AG10803 (cell line): ENCODE measurements at regions not wholly inside any gene's neighbourhood (a gene's known extent, or its start where the extent isn't known, plus 50 kb on each side); places are given as distances from the start of the nearest gene placed in this dataset.
"Not testable (repeated sequence)": the region's sequence is repeated elsewhere in the genome, so short reads cannot be mapped to it uniquely, and the experiment has no call there.

Experiments
- DNase-seq: peaks from one replicate; pipeline ENCODE4 v3.0.0; 2010; ENCODE audit warnings: low read depth
- H3K4me3 ChIP-seq: 2 replicates; pipeline ENCODE4 v1.5.1; 2011; ENCODE audit warnings: mild to moderate bottlenecking, low read length, control low read depth
- TF ChIP-seq, protein P1 (sequence below): conservative IDR thresholded peaks from 2 replicates; pipeline ENCODE4 v1.5.1; 2011; ENCODE audit warnings: mild to moderate bottlenecking, low read length, control low read depth, inconsistent platforms

DNA sequence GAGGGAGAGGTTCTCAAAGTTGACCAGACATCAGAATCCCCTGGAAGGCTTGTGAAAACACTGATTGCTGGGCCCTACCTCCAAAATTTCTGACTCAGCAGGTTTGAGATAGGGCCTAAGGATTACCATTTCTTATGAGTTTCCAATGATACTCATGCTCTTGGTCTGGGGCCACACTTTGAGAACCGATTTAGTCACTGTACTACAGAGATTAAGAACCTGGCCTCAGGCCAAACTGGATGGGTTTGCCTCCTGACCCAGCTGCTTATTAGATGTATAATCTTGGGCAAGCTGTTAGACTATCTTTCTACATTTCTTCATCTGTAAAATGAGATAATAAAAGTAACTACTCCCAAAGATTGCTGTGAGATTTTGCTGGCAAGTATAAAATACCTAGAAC is 77.1 kb upstream of the SCIN start:
- no peak overlapping the region for H3K4me3 ChIP-seq
- TF ChIP-seq, protein P1, sequence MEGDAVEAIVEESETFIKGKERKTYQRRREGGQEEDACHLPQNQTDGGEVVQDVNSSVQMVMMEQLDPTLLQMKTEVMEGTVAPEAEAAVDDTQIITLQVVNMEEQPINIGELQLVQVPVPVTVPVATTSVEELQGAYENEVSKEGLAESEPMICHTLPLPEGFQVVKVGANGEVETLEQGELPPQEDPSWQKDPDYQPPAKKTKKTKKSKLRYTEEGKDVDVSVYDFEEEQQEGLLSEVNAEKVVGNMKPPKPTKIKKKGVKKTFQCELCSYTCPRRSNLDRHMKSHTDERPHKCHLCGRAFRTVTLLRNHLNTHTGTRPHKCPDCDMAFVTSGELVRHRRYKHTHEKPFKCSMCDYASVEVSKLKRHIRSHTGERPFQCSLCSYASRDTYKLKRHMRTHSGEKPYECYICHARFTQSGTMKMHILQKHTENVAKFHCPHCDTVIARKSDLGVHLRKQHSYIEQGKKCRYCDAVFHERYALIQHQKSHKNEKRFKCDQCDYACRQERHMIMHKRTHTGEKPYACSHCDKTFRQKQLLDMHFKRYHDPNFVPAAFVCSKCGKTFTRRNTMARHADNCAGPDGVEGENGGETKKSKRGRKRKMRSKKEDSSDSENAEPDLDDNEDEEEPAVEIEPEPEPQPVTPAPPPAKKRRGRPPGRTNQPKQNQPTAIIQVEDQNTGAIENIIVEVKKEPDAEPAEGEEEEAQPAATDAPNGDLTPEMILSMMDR, result no peak
- DNase-seq, result no peak

DNA sequence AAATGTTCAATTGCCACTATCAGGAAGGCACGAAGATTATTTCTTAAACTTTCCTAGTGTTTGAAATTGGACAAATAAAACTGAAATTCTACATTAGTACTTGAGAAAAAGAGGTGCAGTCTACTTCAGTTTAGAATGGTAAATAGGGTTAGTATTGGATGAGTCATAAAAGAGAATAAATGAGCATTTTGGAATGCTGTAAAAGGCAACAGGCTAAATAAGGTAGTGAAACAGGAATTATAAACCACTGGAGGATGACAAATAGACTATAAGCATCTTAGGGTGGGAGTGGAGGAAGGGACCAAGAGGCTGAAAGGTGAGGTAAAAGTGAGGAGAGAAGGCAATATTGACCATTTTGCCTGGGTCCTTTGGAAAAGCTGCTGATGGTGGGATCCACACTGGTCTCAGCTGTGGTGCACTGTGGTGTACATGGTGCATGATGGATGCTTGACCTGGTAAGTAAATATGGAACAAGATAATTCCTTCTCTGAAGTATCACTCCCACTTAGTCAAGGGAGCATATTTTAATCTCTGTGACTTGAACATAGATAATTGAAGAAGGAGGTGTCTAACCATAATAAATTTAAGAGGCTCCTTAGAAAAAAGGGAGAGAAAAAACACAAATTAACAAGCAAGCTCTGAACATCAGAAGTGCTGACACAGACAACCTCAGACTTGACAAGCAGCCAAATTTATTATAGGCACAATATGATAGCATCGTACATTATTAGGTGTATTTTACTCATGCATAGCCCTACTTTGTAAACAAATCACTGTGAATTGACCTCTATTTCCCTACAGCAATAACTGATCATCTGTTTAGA is 76.4 kb upstream of the SCIN start:
- TF ChIP-seq, protein P1, result no peak
- no peak for DNase-seq
- H3K4me3 ChIP-seq, result no peak overlapping the region

DNA sequence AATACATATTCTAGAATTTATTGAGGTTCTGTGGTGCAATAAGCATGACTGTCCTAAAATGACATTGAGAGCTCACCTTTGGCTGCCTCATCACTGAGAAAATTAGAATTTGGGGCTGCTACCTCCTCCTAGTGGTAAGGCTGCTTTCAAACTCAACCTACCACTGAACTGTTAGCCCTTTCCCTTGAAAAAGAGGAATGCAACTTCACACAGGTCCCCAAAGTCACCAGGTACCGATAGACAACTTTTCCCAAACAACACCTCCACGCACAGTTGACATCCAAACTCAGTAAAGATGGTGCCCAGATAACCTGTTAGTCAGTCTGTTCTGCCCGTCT is 75.9 kb upstream of the SCIN start:
- TF ChIP-seq, protein P1, result no peak
- no peak for DNase-seq
- no peak overlapping the region for H3K4me3 ChIP-seq

DNA sequence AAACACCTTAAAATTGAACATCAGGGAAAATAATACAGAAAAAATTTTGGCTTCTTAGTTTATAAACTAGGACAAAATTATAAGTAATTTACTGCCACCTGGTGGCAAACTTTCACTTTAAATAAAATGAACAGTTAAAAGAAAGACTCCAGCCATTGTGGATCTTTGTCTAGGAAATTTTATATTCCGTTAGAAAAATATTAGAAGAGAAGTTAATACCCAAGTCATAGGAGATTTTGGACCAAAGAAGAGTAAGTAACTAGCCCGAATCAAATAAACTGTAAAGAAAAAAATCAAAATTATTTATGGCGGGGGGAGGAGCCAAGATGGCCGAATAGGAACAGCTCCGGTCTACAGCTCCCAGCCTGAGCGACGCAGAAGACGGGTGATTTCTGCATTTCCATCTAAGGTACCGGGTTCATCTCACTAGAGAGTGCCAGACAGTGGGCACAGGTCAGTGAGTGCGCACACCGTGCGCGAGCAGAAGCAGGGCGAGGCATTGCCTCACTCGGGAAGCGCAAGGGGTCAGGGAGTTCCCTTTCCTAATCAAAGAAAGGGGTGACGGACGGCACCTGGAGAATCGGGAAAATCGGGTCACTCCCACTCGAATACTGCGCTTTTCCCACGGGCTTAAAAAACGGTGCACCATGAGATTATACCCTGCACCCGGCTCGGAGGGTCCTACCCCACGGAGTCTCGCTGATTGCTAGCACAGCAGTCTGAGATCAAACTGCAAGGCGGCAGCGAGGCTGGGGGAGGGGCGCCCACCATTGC is 73.4 kb upstream of the SCIN start:
- TF ChIP-seq, protein P1, result peak; percentile 41
- not testable (repeated sequence) for H3K4me3 ChIP-seq
- DNase-seq, result peak; percentile 53

DNA sequence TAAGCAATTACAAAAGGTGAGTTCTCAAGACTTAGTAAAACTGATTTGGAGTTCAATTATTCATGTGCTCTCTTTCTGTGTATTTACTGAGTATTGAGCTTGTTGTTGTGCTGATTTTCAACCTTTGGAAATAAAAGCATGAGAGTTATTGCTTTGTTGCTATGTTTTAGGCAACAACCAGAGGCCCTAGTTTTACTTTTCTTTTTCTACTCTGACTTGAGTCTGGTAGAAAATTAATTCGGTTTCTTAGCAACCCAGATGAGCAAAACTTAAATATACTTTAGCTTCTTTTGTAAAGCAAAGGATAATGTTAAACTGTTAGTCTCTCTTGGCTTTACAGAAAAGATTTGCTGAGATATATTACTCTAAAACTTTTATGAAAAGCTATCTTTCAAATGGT is 66.4 kb upstream of the SCIN start:
- no peak for DNase-seq
- TF ChIP-seq, protein P1, result no peak
- H3K4me3 ChIP-seq, result no peak overlapping the region

DNA sequence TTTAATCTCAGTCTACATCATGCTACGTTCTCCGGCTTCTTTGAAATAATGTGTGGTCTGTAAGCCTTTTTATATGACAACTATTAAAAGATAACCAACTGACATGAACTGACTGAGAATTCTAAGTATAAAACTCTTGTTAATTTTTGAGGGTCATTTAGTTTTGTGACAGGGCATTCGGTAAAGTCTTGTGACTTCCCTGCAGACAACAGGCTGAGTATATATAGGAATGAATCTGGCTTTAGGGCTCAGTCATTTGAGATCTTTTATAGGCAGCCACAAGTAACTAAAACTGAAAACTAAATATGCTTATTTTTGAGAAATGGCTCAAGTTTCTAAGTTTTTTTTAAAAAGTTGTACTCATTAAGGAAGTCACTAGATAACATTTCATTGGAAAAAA is 62.5 kb upstream of the SCIN start:
- no peak for DNase-seq
- TF ChIP-seq, protein P1, result no peak
- no peak overlapping the region for H3K4me3 ChIP-seq

DNA sequence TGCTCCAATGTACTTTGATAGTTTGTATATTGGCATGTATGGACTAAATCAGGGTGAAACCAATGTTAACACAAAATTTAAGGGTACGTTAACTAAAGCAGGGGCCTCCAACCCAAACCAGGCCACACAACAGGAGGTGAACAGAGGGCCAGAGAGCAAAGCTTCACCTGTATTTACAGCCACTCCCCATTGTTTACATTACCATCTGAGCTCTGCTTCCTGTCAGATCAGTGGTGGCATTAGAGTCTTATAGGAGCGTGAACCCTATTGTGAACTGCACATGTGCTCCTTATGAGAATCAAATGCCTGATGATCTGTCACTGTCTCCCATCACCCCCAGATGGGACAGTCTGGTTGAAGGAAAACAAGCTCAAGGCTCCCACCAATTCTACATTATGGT is 62.0 kb upstream of the SCIN start:
- TF ChIP-seq, protein P1, result no peak
- no peak for DNase-seq
- no peak overlapping the region for H3K4me3 ChIP-seq
